HG02610 (cell line): ENCODE measurements at regions not wholly inside any gene's neighbourhood (a gene's known extent, or its start where the extent isn't known, plus 50 kb on each side); places are given as distances from the start of the nearest gene placed in this dataset.

Source experiments
- ATAC-seq: cut with Tn5 transposase; IDR thresholded peaks from one replicate; pipeline ENCODE4 v1.9.1; 2021; ENCODE audit warnings: mild to moderate bottlenecking, moderate library complexity; ENCODE audit not compliant: unreplicated experiment

- no peak for ATAC-seq
Measured at GRCh38 chr12:82174936-82175335, 183.3 kb downstream of the CCDC59 start.

GRCh38 chr12:82174383-82174782 is 183.8 kb downstream of the CCDC59 start:
- ATAC-seq: no peak

- no peak for ATAC-seq
Measured at GRCh38 chr12:82149045-82149444, 209.1 kb downstream of the CCDC59 start.

- no peak for ATAC-seq
Measured at GRCh38 chr12:82146740-82147139, 211.4 kb downstream of the CCDC59 start.

GRCh38 chr12:82144505-82144904 is 213.7 kb downstream of the CCDC59 start:
- no peak for ATAC-seq

GRCh38 chr12:82132390-82132789 is 225.8 kb downstream of the CCDC59 start:
- ATAC-seq: no peak

- ATAC-seq: no peak
Measured at GRCh38 chr12:82130762-82131161, 227.4 kb downstream of the CCDC59 start.

- no peak for ATAC-seq
Measured at GRCh38 chr12:82124711-82125380, 233.3 kb downstream of the CCDC59 start.

GRCh38 chr12:82121545-82121944 is 236.6 kb downstream of the CCDC59 start:
- no peak for ATAC-seq

GRCh38 chr12:82120901-82121300 is 237.3 kb downstream of the CCDC59 start:
- ATAC-seq: no peak

- ATAC-seq: no peak
Measured at GRCh38 chr12:82109243-82109642, 248.9 kb downstream of the CCDC59 start.

- no peak for ATAC-seq
Measured at GRCh38 chr12:82108615-82109014, 249.6 kb downstream of the CCDC59 start.

GRCh38 chr12:82099216-82099615 is 259.0 kb downstream of the CCDC59 start:
- no peak for ATAC-seq

GRCh38 chr12:82097877-82098276 is 260.3 kb downstream of the CCDC59 start:
- no peak for ATAC-seq

- ATAC-seq: no peak
Measured at GRCh38 chr12:82097438-82097837, 260.7 kb downstream of the CCDC59 start.

GRCh38 chr12:82090165-82090564 is 268.0 kb downstream of the CCDC59 start:
- no peak for ATAC-seq

- no peak for ATAC-seq
Measured at GRCh38 chr12:82089369-82090121, 268.6 kb downstream of the CCDC59 start.

- no peak for ATAC-seq
Measured at GRCh38 chr12:82082501-82082900, 275.7 kb downstream of the CCDC59 start.

- no peak for ATAC-seq
Measured at GRCh38 chr12:82069931-82070514, 288.2 kb downstream of the CCDC59 start.

- no peak for ATAC-seq
Measured at GRCh38 chr12:82058197-82058596, 299.0 kb upstream of the PPFIA2 start.

- ATAC-seq: no peak
Measured at GRCh38 chr12:82057770-82058169, 298.6 kb upstream of the PPFIA2 start.

GRCh38 chr12:82055391-82055790 is 296.2 kb upstream of the PPFIA2 start:
- ATAC-seq: no peak
